ENCODE measurements at regions not wholly inside any gene's neighbourhood (a gene's known extent, or its start where the extent isn't known, plus 50 kb on each side); places are given as distances from the start of the nearest gene placed in this dataset.
"Not testable (repeated sequence)": the region's sequence is repeated elsewhere in the genome, so short reads cannot be mapped to it uniquely, and the experiment has no call there.

- DNase-seq (no peak), ATAC-seq (replicated peaks in 1 of 2) (no peak)
- Mint-ChIP-seq H3K27ac (no peak overlapping the region), H3K4me3 (no peak overlapping the region), H3K9me3 (no peaks in the 10 kb centered on the region), H3K27me3 (ENCODE audit: low read depth) (peaks cover 7% of the 10 kb centered on the region), H3K4me1 (ENCODE audit: low read depth) (no peaks in the 10 kb centered on the region), H3K36me3 (ENCODE audit: insufficient read depth in 2 of 2) (no peaks in the 10 kb centered on the region)
Measured at GRCh38 chr1:166283190-166283589, 116.4 kb upstream of the FAM78B start.

- DNase-seq (no peak), ATAC-seq (replicated peaks in 1 of 2) (no peak)
- H3K27ac Mint-ChIP-seq, result no peak overlapping the region
- H3K9me3 Mint-ChIP-seq, result no peaks in the 10 kb centered on the region
- no peaks in the 10 kb centered on the region for H3K36me3 Mint-ChIP-seq (ENCODE audit: insufficient read depth in 2 of 2)
- no peaks in the 10 kb centered on the region for H3K4me1 Mint-ChIP-seq (ENCODE audit: low read depth)
- no peak overlapping the region for H3K4me3 Mint-ChIP-seq
- H3K27me3 Mint-ChIP-seq (ENCODE audit: low read depth), result peaks cover 7% of the 10 kb centered on the region
Measured at GRCh38 chr1:166283600-166283999, 116.8 kb upstream of the FAM78B start.

GRCh38 chr1:166289309-166290050 is 122.7 kb upstream of the FAM78B start:
- H3K4me3 Mint-ChIP-seq, result no peak overlapping the region
- H3K9me3 Mint-ChIP-seq, result no peaks in the 10 kb centered on the region
- H3K27me3 Mint-ChIP-seq (ENCODE audit: low read depth), result peaks cover 16% of the 10 kb centered on the region
- H3K4me1 Mint-ChIP-seq (ENCODE audit: low read depth), result no peaks in the 10 kb centered on the region
- DNase-seq, result no peak
- H3K36me3 Mint-ChIP-seq (ENCODE audit: insufficient read depth in 2 of 2), result peaks cover 0 to 2% of the 10 kb centered on the region in 2 donors
- no peak for ATAC-seq (replicated peaks in 1 of 2)
- H3K27ac Mint-ChIP-seq, result no peak overlapping the region

GRCh38 chr1:166295656-166296055 is 128.9 kb upstream of the FAM78B start:
- H3K27me3 Mint-ChIP-seq (ENCODE audit: low read depth), result no peaks in the 10 kb centered on the region
- no peak overlapping the region for H3K4me3 Mint-ChIP-seq

GRCh38 chr1:166297993-166298392 is 131.2 kb upstream of the FAM78B start:
- H3K9me3 Mint-ChIP-seq, result peaks cover 0 to 1% of the 10 kb centered on the region in 2 donors
- no peak overlapping the region for H3K4me3 Mint-ChIP-seq
- DNase-seq, result no peak
- H3K27me3 Mint-ChIP-seq (ENCODE audit: low read depth), result no peaks in the 10 kb centered on the region
- H3K27ac Mint-ChIP-seq, result no peak overlapping the region
- no peaks in the 10 kb centered on the region for H3K4me1 Mint-ChIP-seq (ENCODE audit: low read depth)
- H3K36me3 Mint-ChIP-seq (ENCODE audit: insufficient read depth in 2 of 2), result no peaks in the 10 kb centered on the region
- no peak for ATAC-seq (replicated peaks in 1 of 2)

More at GRCh38 chr1:166295656-166296055, 128.9 kb upstream of the FAM78B start:
- H3K4me1 Mint-ChIP-seq (ENCODE audit: low read depth), result no peaks in the 10 kb centered on the region
- ATAC-seq (replicated peaks in 1 of 2), result no peak
- peaks cover 0 to 2% of the 10 kb centered on the region in 2 donors for H3K36me3 Mint-ChIP-seq (ENCODE audit: insufficient read depth in 2 of 2)
- peaks cover 0 to 1% of the 10 kb centered on the region in 2 donors for H3K9me3 Mint-ChIP-seq
- no peak overlapping the region for H3K27ac Mint-ChIP-seq
- no peak for DNase-seq

- peaks cover 0 to 4% of the 10 kb centered on the region in 2 donors for H3K9me3 Mint-ChIP-seq
- no peak overlapping the region for H3K4me3 Mint-ChIP-seq
- no peak for DNase-seq
- H3K27me3 Mint-ChIP-seq (ENCODE audit: low read depth), result no peaks in the 10 kb centered on the region
- no peak overlapping the region for H3K27ac Mint-ChIP-seq
- ATAC-seq (replicated peaks in 1 of 2), result no peak
- no peaks in the 10 kb centered on the region for H3K4me1 Mint-ChIP-seq (ENCODE audit: low read depth)
- H3K36me3 Mint-ChIP-seq (ENCODE audit: insufficient read depth in 2 of 2), result no peaks in the 10 kb centered on the region
Measured at GRCh38 chr1:166300767-166301166, 134.0 kb upstream of the FAM78B start.

- Mint-ChIP-seq H3K4me1 (ENCODE audit: low read depth) (no peaks in the 10 kb centered on the region), H3K27ac (no peak overlapping the region), H3K27me3 (ENCODE audit: low read depth) (no peaks in the 10 kb centered on the region), H3K36me3 (ENCODE audit: insufficient read depth in 2 of 2) (no peaks in the 10 kb centered on the region), H3K9me3 (peaks cover 0 to 3% of the 10 kb centered on the region in 2 donors), H3K4me3 (no peak overlapping the region)
- DNase-seq, result no peak
- ATAC-seq (replicated peaks in 1 of 2), result no peak
Measured at GRCh38 chr1:166302989-166303758, 136.4 kb upstream of the FAM78B start.

GRCh38 chr1:166304131-166304530 is 137.3 kb upstream of the FAM78B start:
- no peak overlapping the region for H3K4me3 Mint-ChIP-seq
- H3K27me3 Mint-ChIP-seq (ENCODE audit: low read depth), result no peaks in the 10 kb centered on the region
- peaks cover 0 to 3% of the 10 kb centered on the region in 2 donors for H3K9me3 Mint-ChIP-seq
- no peaks in the 10 kb centered on the region for H3K36me3 Mint-ChIP-seq (ENCODE audit: insufficient read depth in 2 of 2)
- DNase-seq (no peak), ATAC-seq (replicated peaks in 1 of 2) (no peak)
- no peak overlapping the region for H3K27ac Mint-ChIP-seq
- no peaks in the 10 kb centered on the region for H3K4me1 Mint-ChIP-seq (ENCODE audit: low read depth)

GRCh38 chr1:166305371-166305770 is 138.6 kb upstream of the FAM78B start:
- no peaks in the 10 kb centered on the region for H3K27me3 Mint-ChIP-seq (ENCODE audit: low read depth)
- ATAC-seq (replicated peaks in 1 of 2) (no peak), DNase-seq (no peak)
- H3K9me3 Mint-ChIP-seq, result peaks cover 0 to 3% of the 10 kb centered on the region in 2 donors
- H3K4me1 Mint-ChIP-seq (ENCODE audit: low read depth), result no peaks in the 10 kb centered on the region
- H3K4me3 Mint-ChIP-seq, result no peak overlapping the region
- H3K36me3 Mint-ChIP-seq (ENCODE audit: insufficient read depth in 2 of 2), result no peaks in the 10 kb centered on the region
- H3K27ac Mint-ChIP-seq, result no peak overlapping the region

GRCh38 chr1:166307261-166308188 is 140.7 kb upstream of the FAM78B start:
- Mint-ChIP-seq H3K36me3 (ENCODE audit: insufficient read depth in 2 of 2) (no peaks in the 10 kb centered on the region), H3K27ac (no peak overlapping the region), H3K9me3 (peaks cover 0 to 3% of the 10 kb centered on the region in 2 donors), H3K4me3 (no peak overlapping the region), H3K4me1 (ENCODE audit: low read depth) (no peaks in the 10 kb centered on the region), H3K27me3 (ENCODE audit: low read depth) (no peaks in the 10 kb centered on the region)
- no peak for ATAC-seq (replicated peaks in 1 of 2)
- DNase-seq, result no peak

- H3K36me3 Mint-ChIP-seq (ENCODE audit: insufficient read depth in 2 of 2); DNase-seq; H3K4me3 Mint-ChIP-seq; H3K4me1 Mint-ChIP-seq (ENCODE audit: low read depth); ATAC-seq (replicated peaks in 1 of 2); H3K27me3 Mint-ChIP-seq (ENCODE audit: low read depth); H3K27ac Mint-ChIP-seq; H3K9me3 Mint-ChIP-seq: not testable (repeated sequence)
Measured at GRCh38 chr1:166316306-166316705, 149.5 kb upstream of the FAM78B start.

- no peaks in the 10 kb centered on the region for H3K4me1 Mint-ChIP-seq (ENCODE audit: low read depth)
- DNase-seq, result no peak
- no peaks in the 10 kb centered on the region for H3K9me3 Mint-ChIP-seq
- H3K27ac Mint-ChIP-seq, result no peak overlapping the region
- H3K27me3 Mint-ChIP-seq (ENCODE audit: low read depth), result peaks cover 6% of the 10 kb centered on the region
- no peak for ATAC-seq (replicated peaks in 1 of 2)
- peaks cover 0 to 1% of the 10 kb centered on the region in 2 donors for H3K36me3 Mint-ChIP-seq (ENCODE audit: insufficient read depth in 2 of 2)
- H3K4me3 Mint-ChIP-seq, result no peak overlapping the region
Measured at GRCh38 chr1:166322470-166322869, 155.7 kb upstream of the FAM78B start.

GRCh38 chr1:166327886-166328285 is 161.1 kb upstream of the FAM78B start:
- Mint-ChIP-seq H3K27ac (no peak overlapping the region), H3K27me3 (ENCODE audit: low read depth) (peaks cover 6% of the 10 kb centered on the region), H3K4me1 (ENCODE audit: low read depth) (no peaks in the 10 kb centered on the region), H3K4me3 (no peak overlapping the region), H3K9me3 (no peaks in the 10 kb centered on the region), H3K36me3 (ENCODE audit: insufficient read depth in 2 of 2) (no peaks in the 10 kb centered on the region)
- no peak for DNase-seq
- ATAC-seq (replicated peaks in 1 of 2), result no peak
